CD4-positive, alpha-beta T cell (primary cell): ENCODE measurements at regions not wholly inside any gene's neighbourhood (a gene's known extent, or its start where the extent isn't known, plus 50 kb on each side); places are given as distances from the start of the nearest gene placed in this dataset.

Source experiments
- ATAC-seq: fragments of 200-7000 bp; cut with Tn5 transposase; one replicate; pipeline ENCODE4 v1.10.0; 2022; ENCODE audit warnings: mild to moderate bottlenecking; ENCODE audit not compliant: poor library complexity
- CTCF ChIA-PET: fragments of 350-600 bp; sonication (Branson Sonifier 250); formaldehyde crosslinking; loops from one replicate; lab custom pipeline; 2021; ENCODE audit warnings: antibody characterized with exemption, inconsistent platforms; lab: Charles Lee
- POLR2A ChIA-PET: fragments of 350-600 bp; sonication (Branson Sonifier 250); formaldehyde crosslinking; loops from one replicate; lab custom pipeline; 2021; ENCODE audit warnings: antibody characterized with exemption, inconsistent platforms; lab: Charles Lee
- DNase-seq, 14 experiments: peaks; one replicate each; pipeline ENCODE4 v3.0.0-alpha.2; 2013 to 2020; ENCODE audit warnings: mixed read lengths in 2 of 14
- H3K27ac ChIP-seq, 2 donors: one replicate each; pipeline versions ENCODE4 v1.5.1 to v1.7.0; 2013; ENCODE audit warnings: low read length in 2 of 2, low read depth in 1 of 2, mild to moderate bottlenecking in 1 of 2
- H3K27me3 ChIP-seq, 2 experiments: 1 replicate in 1 of 2; 2 replicates in 1 of 2; pipeline versions ENCODE4 v1.6.1 to v1.7.0; 2013; ENCODE audit warnings: low read length in 2 of 2, control low read depth in 1 of 2, mild to moderate bottlenecking in 1 of 2, moderate library complexity in 1 of 2; ENCODE audit not compliant: insufficient read depth in 2 of 2, control insufficient read depth in 1 of 2
- H3K36me3 ChIP-seq: one replicate; pipeline ENCODE4 v1.6.1; 2013; ENCODE audit warnings: low read length, control low read depth; ENCODE audit not compliant: insufficient read depth
- H3K4me1 ChIP-seq: one replicate; pipeline ENCODE4 v1.6.1; 2013; ENCODE audit warnings: low read length, control low read depth; ENCODE audit not compliant: insufficient read depth
- H3K4me3 ChIP-seq: one replicate; pipeline ENCODE4 v1.5.1; 2013; ENCODE audit warnings: mild to moderate bottlenecking, low read length, moderate library complexity
- H3K9me3 ChIP-seq, 2 experiments: 1 replicate in 1 of 2; 2 replicates in 1 of 2; pipeline versions ENCODE4 v1.6.1 to v1.7.0; 2013; ENCODE audit warnings: low read length in 2 of 2, mild to moderate bottlenecking in 2 of 2, control low read depth in 1 of 2, moderate library complexity in 1 of 2; ENCODE audit not compliant: control insufficient read depth in 1 of 2, insufficient read depth in 1 of 2
- H3K27ac Mint-ChIP-seq: one replicate; pipeline ENCODE4 v1.8.0; 2020; ENCODE audit warnings: mixed read lengths
- H3K27me3 Mint-ChIP-seq: one replicate; pipeline ENCODE4 v1.8.0; 2021; ENCODE audit warnings: mixed read lengths
- H3K36me3 Mint-ChIP-seq: one replicate; pipeline ENCODE4 v1.8.0; 2021; ENCODE audit warnings: low read depth, mixed read lengths
- H3K4me1 Mint-ChIP-seq: one replicate; pipeline ENCODE4 v1.8.0; 2021; ENCODE audit warnings: low read depth, mixed read lengths
- H3K4me3 Mint-ChIP-seq: one replicate; pipeline ENCODE4 v1.8.0; 2020; ENCODE audit warnings: mild to moderate bottlenecking, mixed read lengths
- H3K9me3 Mint-ChIP-seq: one replicate; pipeline ENCODE4 v1.8.0; 2020; ENCODE audit warnings: mixed read lengths
- intact Hi-C, 2 experiments: fragments of 100-400 bp; cut with DNase I in 1 of 2; cut with micrococcal nuclease in 1 of 2; formaldehyde crosslinking; loops; one replicate each; pipeline versions ENCODE4 v1.15.1 to v1.9.0; 2023 to 2025; cut with DNase I, micrococcal nuclease
- TF ChIP-seq, protein P1 (sequence below): fragments of 200-600 bp; IDR thresholded peaks from one replicate; pipeline ENCODE4 v1.8.0; 2022; ENCODE audit warnings: antibody characterized with exemption, mild to moderate bottlenecking

DNA sequence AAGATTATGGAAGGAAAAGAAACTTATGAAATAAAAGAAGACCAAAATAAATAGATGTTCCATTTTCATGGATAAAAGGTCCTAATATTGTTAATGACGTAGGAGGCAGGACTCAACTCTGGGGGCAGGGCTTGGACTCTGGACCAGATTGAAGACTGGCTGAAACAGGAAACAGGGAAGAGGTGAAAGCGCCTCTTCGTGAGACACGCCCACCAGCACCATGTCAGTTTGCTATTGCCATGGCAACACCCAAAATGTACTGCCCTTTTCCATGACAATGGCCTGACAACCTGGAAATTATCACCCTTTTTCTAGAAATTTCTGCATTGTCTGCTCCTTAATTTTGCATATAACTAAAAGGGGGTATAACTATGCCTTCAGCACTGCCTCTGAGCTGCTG lies 1522.2 kb downstream of the TBC1D22A start:
- Histone ChIP-seq H3K27ac (no peak overlapping the region), H3K4me3 (no peak overlapping the region), H3K36me3 (no peaks in the 10 kb centered on the region), H3K9me3 (no peaks in the 10 kb centered on the region), H3K27me3 (no peaks in the 10 kb centered on the region), H3K4me1 (no peaks in the 10 kb centered on the region)
- Mint-ChIP-seq H3K9me3 (no peaks in the 10 kb centered on the region), H3K4me3 (no peak overlapping the region), H3K36me3 (no peaks in the 10 kb centered on the region), H3K27me3 (peaks cover 12% of the 10 kb centered on the region), H3K27ac (no peak overlapping the region), H3K4me1 (no peaks in the 10 kb centered on the region)
- POLR2A ChIA-PET: no interaction called here
- TF ChIP-seq, protein P1, sequence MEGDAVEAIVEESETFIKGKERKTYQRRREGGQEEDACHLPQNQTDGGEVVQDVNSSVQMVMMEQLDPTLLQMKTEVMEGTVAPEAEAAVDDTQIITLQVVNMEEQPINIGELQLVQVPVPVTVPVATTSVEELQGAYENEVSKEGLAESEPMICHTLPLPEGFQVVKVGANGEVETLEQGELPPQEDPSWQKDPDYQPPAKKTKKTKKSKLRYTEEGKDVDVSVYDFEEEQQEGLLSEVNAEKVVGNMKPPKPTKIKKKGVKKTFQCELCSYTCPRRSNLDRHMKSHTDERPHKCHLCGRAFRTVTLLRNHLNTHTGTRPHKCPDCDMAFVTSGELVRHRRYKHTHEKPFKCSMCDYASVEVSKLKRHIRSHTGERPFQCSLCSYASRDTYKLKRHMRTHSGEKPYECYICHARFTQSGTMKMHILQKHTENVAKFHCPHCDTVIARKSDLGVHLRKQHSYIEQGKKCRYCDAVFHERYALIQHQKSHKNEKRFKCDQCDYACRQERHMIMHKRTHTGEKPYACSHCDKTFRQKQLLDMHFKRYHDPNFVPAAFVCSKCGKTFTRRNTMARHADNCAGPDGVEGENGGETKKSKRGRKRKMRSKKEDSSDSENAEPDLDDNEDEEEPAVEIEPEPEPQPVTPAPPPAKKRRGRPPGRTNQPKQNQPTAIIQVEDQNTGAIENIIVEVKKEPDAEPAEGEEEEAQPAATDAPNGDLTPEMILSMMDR: no peak
- intact Hi-C loops: no loop called here
- no peak for DNase-seq
- CTCF ChIA-PET: no interaction called here
- no peak for ATAC-seq

DNA sequence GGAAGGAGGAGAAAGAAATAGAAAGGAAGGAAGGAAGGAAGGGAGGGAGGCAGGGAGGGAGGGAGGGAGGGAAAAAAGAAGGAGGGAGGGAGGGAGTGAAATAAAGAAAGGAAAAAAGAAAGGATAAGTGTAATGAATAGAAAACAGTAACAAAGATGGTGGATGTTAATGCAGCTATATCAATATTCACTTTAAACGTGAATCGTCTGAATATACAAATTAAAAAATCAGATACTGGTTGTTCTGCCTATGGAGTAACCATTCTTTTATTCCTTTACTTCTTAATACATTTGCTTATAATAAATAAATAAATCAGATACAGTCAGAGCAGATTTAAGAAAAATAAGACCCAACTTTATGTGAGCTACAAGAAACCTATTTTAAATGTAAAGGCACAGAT lies 1520.4 kb downstream of the TBC1D22A start:
- Mint-ChIP-seq H3K4me1 (no peaks in the 10 kb centered on the region), H3K4me3 (no peak overlapping the region), H3K27me3 (peaks cover 20% of the 10 kb centered on the region), H3K9me3 (no peaks in the 10 kb centered on the region), H3K36me3 (no peaks in the 10 kb centered on the region), H3K27ac (no peak overlapping the region)
- H3K4me3 ChIP-seq: no peak overlapping the region
- DNase-seq (no peak), ATAC-seq (no peak)
- H3K27me3 ChIP-seq: no peaks in the 10 kb centered on the region
- ChIA-PET POLR2A (no interaction called here), CTCF (no interaction called here)
- no peaks in the 10 kb centered on the region for H3K36me3 ChIP-seq
- no peak overlapping the region for H3K27ac ChIP-seq
- intact Hi-C loops: no loop called here
- H3K9me3 ChIP-seq: peaks cover 0 to 10% of the 10 kb centered on the region in 2 experiments
- H3K4me1 ChIP-seq: no peaks in the 10 kb centered on the region
- TF ChIP-seq, protein P1: no peak

DNA sequence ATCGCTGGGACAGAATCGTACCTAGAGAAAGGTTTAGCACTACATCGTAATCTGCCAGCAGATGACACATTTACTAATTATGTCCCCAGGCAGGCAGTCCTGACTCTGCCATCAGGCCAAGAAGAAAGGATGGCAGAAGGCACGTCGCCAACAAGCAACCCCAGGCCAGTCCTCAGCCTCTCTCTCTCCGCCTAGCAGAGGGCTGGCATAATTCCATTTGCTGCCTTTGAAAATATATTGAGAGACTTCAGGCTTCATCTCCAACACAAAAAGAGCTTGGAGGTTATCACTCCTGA lies 1517.0 kb downstream of the TBC1D22A start:
- Histone ChIP-seq H3K4me3 (no peak overlapping the region), H3K9me3 (peaks cover 0 to 10% of the 10 kb centered on the region in 2 experiments), H3K27ac (no peak overlapping the region), H3K36me3 (no peaks in the 10 kb centered on the region), H3K27me3 (peaks cover 0 to 2% of the 10 kb centered on the region in 2 experiments), H3K4me1 (no peaks in the 10 kb centered on the region)
- POLR2A ChIA-PET: no interaction called here
- TF ChIP-seq, protein P1: no peak
- Mint-ChIP-seq H3K4me3 (no peak overlapping the region), H3K36me3 (no peaks in the 10 kb centered on the region), H3K27me3 (peaks cover 31% of the 10 kb centered on the region), H3K27ac (no peak overlapping the region), H3K9me3 (no peaks in the 10 kb centered on the region), H3K4me1 (no peaks in the 10 kb centered on the region)
- CTCF ChIA-PET: no interaction called here
- DNase-seq: no peak
- intact Hi-C loops: no loop called here
- ATAC-seq: no peak
